Amniotic stem cell (primary cell): ENCODE measurements at regions not wholly inside any gene's neighbourhood (a gene's known extent, or its start where the extent isn't known, plus 50 kb on each side); places are given as distances from the start of the nearest gene placed in this dataset.

Experiments
- DNase-seq: peaks from one replicate; lab custom pipeline; 2025; lab: John Stamatoyannopoulos, UW

DNA sequence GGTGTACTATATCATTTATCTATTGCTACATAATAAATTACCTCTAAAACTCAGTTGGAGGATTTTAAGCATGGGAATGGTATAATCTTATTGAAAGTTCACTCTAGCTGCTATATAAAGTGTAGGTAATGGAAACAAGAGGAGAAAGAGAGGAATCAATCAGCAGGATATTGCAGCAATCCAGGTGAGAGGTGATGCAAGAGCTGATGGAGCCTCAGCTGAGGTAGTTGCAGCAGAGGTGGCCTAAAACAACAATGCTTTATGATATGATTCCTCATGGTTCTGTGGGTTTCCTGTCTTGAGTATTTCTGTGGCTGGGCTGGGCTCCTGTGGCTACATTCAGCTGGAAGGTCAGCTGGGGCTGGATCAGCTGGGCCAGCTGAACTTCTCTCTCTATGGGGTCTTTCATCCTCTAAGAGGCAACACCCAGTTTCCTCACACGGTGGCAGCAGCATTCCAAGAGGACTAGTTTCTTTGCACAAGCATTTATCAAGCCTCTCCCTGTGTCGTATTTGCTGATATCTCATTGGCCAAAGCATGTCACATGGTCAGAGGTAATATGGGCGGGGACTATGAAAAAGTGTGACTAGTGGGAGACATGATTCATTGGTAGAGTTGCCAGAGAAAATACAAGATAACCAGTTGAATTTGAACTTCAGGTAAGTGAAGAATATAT is 135.4 kb upstream of the LARGE1 start:
- no peak for DNase-seq

- DNase-seq, result no peak
These were observed 137.4 kb upstream of the LARGE1 start for GRCh38 chr22:34057726-34058125.

- no peak for DNase-seq
These were observed 144.4 kb upstream of the LARGE1 start for GRCh38 chr22:34064696-34065095.

GRCh38 chr22:34067031-34067430 is 146.8 kb upstream of the LARGE1 start:
- no peak for DNase-seq

DNA sequence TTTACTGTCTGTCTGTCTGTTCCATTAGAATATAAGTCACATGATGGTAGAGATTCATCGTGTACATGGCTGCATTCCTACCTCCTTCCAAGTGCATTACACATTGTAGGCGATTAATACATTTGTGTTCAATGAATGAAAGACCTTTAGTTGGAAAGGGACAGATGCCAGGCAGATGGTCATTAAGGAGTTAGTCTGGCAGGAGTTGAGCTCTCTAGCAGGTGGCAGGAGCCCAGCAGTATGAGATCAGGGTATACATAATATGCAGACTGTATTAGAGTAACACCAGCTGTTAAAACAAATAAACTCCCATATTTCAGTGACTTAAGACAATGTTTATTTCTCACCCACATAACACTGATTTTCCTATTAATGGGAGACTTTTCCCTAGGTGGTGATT is 147.7 kb upstream of the LARGE1 start:
- DNase-seq, result no peak

- DNase-seq, result no peak
These were observed 149.8 kb upstream of the LARGE1 start for GRCh38 chr22:34070051-34070450.

DNA sequence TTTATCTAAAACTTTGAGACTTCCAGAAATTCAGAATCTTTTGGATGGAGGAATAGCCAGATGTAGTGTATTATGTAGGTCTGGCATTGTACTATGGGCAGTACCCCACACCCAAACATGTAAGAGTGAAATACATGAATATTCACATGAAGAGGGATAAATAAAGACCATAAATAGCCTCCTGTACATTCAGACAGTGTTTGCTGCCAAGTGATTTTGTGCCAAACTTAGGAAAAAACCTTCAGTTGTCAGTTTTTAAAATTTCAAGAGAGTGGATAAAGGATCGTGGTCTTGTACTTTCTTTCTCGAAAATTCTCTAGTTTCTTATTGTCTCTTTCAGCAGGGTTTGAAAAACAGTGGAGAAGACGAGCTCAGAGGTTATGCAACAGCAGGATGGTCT is 150.3 kb upstream of the LARGE1 start:
- DNase-seq, result no peak

DNA sequence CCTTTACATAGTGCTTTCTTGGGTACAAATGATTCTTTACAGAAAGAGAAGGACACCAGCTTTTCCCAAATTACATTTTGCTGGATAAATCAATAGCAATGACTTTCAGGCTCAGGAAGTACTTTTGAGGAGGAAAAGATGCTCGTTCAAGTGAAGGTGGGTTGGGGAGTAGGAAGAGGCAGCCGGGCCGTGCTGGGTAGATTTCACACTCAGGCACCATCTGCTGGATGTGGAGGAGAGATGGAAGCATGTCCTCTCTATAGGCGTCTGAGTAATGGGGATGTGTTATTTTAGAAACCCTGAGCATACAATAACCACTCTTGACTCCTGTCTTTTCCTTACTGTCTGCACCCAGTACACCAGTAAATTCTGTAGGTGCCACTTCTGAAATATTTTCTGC is 152.3 kb upstream of the LARGE1 start:
- DNase-seq, result no peak

DNA sequence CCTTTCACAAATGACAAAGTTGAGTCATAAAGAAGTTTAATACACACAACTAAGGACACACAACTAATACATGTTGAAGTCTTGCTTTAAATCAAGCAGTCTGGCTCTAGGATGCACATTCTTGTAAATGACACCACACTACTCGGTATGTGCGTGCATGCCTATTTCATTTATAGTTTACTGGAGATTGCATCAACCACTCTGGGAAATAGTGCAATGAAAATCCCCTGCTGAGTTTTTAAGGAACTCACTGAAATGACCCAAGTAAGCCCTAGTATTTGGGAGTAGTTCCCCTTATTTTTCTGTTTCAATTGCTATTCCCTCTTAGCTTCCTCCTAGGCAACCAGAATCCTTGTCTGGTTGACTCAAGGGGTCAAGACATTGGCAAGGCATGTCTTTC is 160.2 kb upstream of the LARGE1 start:
- DNase-seq, result no peak

GRCh38 chr22:34096770-34097169 is 176.5 kb upstream of the LARGE1 start:
- no peak for DNase-seq

GRCh38 chr22:34099278-34099677 is 179.0 kb upstream of the LARGE1 start:
- no peak for DNase-seq

- no peak for DNase-seq
These were observed 182.4 kb upstream of the LARGE1 start for GRCh38 chr22:34102633-34103032.

DNA sequence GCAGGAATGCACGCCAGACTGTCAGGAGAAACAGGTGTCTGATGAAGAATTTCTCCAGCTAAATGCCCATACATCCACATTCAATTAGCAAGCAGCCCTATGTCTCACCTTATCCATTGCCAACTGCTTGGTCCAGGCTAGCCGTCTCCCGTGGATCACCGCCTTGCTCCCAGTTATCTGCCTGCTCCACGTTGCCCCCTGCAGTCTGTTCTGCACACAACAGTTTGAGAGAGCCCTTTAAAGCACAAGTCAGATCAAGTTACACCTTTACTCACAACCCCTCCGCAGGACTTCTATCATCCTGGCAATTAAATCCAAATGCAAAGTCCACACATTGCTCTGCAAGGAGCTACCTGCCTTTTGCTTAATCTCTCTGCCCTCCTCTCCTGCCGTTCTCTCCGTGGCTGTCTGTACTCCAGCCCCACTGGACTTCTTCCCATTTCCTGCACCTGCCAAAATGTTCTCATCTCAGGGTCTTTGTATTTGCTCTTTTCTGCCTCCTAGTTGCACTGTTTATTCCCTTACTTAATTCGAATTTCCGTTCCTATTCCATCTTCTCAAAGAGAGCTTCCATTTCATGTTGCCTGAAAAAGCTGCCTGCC is 185.3 kb upstream of the LARGE1 start:
- DNase-seq, result no peak

GRCh38 chr22:34108168-34108567 is 187.9 kb upstream of the LARGE1 start:
- no peak for DNase-seq

DNA sequence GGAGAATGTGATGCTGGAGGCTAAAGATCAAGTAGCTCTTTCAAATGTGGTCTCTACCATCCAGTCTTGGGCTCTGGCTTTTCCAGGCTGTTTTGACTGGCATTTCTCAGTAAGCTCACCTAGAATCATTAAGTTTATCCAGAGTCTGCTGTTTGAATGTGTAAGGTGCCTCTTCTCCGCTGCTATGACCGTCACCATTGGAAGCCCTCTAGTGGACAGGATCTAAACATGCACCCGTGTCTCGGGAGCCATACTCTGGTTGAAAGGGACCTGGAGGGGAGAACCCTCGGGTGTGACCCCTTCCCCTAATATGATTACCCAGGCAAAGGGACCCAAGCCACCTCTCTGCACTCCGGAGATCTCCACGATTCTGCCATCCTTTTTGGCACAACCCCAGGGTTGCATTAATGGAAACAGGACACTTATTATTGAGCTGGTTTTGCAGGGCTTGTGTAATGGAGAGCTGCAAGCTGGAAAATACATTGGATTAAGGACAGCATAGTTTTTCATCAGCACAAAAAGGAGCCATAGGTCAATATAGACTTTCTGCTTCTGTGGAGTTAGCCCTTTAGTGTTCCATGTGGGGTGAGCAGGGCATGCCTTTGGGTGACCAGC is 191.0 kb upstream of the LARGE1 start:
- DNase-seq, result no peak

DNA sequence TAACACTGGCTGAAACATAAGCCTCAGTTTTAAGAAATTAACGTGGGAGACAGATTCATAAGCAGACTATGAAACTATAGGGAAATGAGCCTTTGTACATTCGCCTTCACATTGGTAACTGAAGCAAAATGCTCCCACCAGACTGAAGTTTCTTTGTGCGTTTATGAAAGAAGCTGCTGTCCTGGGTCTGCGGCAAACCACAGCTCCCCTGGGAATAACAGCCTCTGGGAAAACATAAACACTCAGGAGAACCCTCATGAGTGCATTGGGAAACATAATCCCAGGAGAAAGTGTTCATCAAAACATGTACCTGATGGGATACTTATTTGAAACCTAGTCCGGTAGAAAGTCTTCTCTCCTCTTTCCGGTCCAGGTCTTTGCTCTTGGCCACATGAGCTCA is 193.1 kb upstream of the LARGE1 start:
- DNase-seq, result no peak

- no peak for DNase-seq
These were observed 194.1 kb upstream of the LARGE1 start for GRCh38 chr22:34114406-34114805.

DNA sequence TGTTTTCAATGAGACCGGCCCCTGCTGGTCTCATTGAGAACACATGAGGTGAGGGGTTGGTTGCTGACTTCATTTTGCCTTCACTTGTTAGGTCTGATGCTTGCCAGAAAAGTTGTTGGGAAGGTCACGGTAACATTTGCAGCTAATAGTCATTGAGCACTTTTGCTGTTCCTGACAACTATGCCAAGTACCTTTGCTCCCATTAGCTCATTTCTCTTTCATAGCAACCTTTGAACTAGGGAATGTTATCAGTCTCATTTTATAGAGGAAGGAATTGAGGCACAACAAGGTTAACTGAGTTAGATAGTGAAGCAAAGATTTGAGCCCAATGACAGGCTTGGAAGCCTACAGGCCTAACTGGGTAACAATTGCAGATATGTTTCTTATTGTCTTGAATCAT is 195.4 kb upstream of the LARGE1 start:
- DNase-seq, result no peak

GRCh38 chr22:34116126-34116525 is 195.8 kb upstream of the LARGE1 start:
- DNase-seq, result no peak

DNA sequence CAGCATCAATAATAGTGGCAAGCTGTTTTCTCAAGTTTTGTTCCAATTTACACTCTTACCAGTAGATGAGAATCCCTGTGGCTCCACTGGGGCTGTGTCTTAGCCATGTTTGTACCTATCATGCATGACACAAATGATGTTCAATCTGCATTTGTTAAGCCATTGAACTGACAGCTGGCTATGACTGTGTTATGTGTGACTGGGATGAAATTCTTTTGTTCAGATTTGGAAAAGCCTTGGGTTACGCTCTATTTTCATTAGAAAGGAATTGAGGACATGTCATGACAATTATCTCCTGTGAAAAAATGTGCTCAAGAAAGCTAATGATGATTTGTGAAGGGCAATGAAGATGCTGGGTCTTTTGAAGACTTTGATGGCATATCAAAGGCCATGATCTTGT is 201.8 kb upstream of the LARGE1 start:
- no peak for DNase-seq

DNA sequence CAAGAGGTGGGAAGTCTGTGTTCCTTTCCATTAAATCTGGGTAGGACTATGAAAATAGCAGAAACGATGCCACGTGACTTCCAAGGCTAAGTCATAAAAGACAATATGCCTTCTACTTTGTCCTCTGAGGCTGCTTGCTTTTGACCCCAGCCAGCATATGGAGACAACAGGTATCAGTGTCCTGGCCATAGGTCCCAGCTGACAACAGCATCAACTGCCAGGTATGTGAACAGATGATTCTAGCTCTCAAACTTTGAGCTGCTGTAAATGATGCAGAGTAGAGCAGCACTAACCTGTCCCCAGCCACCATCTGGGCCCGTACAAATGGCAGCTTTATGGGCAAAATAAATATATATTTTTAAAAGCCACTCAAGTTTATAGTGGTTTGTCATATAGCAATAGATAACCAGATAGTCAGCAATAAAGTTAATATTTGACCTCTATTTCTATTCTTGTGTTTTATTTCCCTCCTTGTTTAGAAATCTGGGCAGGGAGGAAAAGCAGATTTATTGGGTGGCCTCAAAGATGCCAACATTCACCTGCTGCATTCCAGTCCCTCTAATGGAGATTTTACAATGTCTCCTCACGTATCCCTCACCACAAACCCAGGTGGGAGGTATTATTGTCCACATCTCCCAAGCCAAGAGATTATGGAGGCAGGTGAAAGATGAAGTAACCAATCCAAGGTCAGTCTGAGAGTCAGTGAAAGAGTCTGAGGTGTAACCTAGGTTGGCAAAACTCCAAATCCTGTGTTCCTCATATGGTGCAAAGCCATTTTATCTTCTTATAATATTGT is 209.6 kb upstream of the LARGE1 start:
- DNase-seq, result no peak

DNA sequence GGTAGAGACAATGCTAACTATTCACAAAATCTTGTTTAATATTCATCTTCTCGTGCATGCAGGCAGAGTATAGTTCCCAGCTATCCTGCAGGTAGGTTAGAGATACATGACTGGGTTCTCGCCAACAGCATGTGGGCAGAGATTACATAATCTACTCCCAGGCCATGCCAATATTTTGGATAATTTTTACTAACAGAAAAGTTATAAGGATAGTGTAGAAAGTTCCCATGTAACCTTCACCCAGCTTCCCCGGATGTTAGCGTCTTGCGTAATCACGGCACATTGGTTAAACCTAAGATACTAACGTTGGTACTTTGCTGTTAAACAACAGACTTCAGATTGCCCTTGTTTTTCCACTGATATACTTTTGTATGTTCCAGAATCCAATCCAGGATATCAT is 215.5 kb upstream of the LARGE1 start:
- no peak for DNase-seq

GRCh38 chr22:34150023-34150422 is 229.7 kb upstream of the LARGE1 start:
- DNase-seq, result no peak
